ENCODE measurements at regions not wholly inside any gene's neighbourhood (a gene's known extent, or its start where the extent isn't known, plus 50 kb on each side); places are given as distances from the start of the nearest gene placed in this dataset.
"Not testable (repeated sequence)": the region's sequence is repeated elsewhere in the genome, so short reads cannot be mapped to it uniquely, and the experiment has no call there.

DNA sequence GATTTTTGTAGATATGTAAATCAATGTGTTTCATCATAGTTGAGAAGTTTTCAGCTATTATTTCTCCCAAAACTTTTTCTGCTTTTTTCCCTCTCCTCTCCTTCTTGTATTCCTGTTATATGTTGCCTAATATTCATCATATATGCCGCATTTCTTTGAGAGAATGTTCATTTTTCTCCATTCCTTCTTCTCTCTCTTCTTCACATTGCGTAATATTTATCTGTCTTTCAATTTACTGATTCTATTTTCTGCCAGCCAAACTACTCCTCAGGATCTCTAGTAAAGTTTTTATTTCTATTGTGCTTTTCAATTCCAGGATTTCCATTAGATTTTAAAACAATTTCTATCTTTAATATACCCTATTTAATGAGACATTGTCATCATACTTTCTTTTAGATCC lies 896.8 kb downstream of the EPHA7 start:
- no peak for DNase-seq (ENCODE audit: low read depth)

- no peak for DNase-seq (ENCODE audit: low read depth)
Observed at GRCh38 chr6:92521553-92521952, 897.8 kb downstream of the EPHA7 start.

GRCh38 chr6:92510137-92510536 lies 909.2 kb downstream of the EPHA7 start:
- no peak for DNase-seq (ENCODE audit: low read depth)

DNA sequence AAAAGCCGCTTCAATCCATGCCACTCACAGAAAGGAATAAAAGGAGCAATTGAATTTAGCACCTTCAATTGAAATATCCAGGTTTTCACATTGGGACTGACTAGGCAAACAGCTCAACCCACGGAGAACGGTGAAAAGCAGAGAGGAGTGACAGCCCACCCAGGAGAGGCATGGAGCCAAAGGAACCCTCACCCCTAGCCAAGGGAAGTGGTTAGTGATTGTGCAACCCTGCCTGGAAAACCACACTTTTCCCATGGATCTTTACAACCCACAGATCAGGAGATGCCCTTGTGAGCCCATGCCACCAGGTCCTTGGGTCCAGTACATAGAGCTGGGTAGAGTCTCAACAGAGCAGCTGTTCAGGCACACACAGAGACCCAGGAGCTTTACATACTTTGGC lies 911.8 kb downstream of the EPHA7 start:
- no peak for DNase-seq (ENCODE audit: low read depth)

- DNase-seq (ENCODE audit: low read depth): no peak
Observed at GRCh38 chr6:92504509-92504908, 914.9 kb downstream of the EPHA7 start.

GRCh38 chr6:92497281-92497680 lies 922.1 kb downstream of the EPHA7 start:
- DNase-seq (ENCODE audit: low read depth): no peak

- DNase-seq (ENCODE audit: low read depth): no peak
Observed at GRCh38 chr6:92496527-92496926, 922.8 kb downstream of the EPHA7 start.

DNA sequence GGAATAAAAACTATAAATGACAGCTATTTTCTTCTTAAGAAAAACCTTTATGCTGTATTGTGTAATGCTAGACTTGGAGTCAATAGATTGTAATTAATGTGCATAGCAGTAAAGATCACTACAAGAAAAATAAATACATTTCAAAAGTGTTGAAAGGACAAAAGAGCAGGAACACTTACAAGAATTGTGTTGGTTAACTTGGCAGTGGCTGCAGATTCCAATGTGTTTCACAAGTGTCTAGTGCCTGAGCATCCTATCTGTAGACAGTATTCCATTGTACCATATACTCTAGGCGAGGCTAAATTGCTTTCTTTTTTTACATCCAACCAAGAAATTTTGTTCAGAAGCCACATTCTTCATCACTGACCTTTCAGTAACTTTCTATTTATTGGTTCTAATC lies 924.1 kb downstream of the EPHA7 start:
- no peak for DNase-seq (ENCODE audit: low read depth)

- DNase-seq (ENCODE audit: low read depth): no peak
Observed at GRCh38 chr6:92485487-92485886, 933.9 kb downstream of the EPHA7 start.

GRCh38 chr6:92479831-92480230 lies 939.5 kb downstream of the EPHA7 start:
- DNase-seq (ENCODE audit: low read depth): no peak

GRCh38 chr6:92473056-92473455 lies 946.3 kb downstream of the EPHA7 start:
- no peak for DNase-seq (ENCODE audit: low read depth)

- no peak for DNase-seq (ENCODE audit: low read depth)
Observed at GRCh38 chr6:92469186-92469828, 950.1 kb downstream of the EPHA7 start.

- DNase-seq (ENCODE audit: low read depth): no peak
Observed at GRCh38 chr6:92468066-92468465, 951.3 kb downstream of the EPHA7 start.

DNA sequence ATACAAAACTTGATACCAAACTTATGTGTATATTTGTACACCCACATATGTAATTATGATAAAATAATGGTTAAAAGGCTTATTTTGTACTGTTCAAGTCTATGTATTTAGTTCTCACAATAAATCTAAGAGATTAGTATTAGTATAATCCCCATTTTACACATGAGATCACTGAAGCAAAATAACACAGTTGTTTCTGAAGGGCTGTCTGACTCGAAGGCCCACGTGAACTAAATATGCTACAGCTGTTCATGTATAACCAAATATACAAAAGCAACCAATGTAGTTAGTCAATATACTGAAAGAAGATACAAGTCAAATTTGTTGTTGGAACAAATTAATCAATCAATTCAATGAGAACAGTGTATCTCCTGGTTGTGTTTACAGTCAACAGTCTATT lies 959.2 kb downstream of the EPHA7 start:
- no peak for DNase-seq (ENCODE audit: low read depth)

DNA sequence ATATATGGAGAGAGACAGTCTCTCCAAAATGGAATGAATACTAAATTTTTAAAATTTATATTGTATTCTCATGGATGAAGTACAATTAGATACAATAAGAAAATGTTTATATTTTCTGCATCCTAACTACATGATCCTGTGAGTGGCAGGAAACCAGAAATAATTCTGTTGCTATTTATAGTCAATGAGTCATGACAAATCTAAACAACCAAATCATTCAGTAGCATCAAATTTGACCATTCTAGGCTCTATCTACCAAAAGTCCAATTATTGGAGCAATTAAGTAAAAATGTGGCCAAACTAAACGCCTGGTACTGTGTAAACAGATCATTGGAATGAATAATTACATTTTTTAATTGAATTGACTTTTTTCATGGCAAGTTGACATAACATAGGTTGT lies 959.8 kb downstream of the EPHA7 start:
- DNase-seq (ENCODE audit: low read depth): no peak

DNA sequence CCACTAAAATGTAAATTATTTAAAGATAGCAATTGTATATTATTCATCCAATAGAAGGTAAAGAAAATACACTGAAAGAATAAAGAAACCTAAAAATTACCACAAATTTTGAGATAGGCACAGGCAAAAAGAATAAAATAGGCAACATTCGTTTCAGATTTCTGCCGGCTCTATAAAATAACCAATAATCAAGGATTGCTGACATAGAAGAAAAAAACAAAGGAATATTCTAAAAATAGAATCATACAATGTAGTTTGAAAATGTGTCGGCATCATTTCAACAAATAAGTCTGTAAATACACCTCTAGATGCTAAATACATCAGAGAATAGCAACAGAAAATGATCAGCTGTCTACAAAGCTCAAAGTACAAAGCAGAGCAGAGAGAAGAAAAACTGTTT lies 973.3 kb downstream of the EPHA7 start:
- DNase-seq (ENCODE audit: low read depth): no peak

DNA sequence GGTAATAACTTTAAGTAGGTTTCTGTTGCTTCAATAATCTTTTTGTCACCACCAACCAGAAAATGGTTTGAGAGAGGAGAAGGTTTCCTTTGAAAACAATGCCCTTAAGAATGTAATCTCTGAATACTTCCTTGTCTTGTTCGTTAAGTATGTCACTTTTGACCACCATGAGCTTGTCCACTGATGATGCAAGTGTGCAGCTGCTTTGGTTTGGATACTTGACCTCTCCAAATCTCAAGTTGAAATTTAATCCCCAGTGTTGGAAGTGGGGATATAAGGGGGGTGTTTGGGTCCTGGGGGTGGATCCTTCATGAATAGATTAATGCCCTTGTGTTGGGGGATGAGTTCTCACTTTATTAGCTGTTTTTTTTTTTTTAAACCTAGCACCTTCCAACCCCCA lies 985.4 kb downstream of the EPHA7 start:
- DNase-seq (ENCODE audit: low read depth): no peak

- DNase-seq (ENCODE audit: low read depth): no peak
Observed at GRCh38 chr6:92431502-92431901, 987.9 kb downstream of the EPHA7 start.

- DNase-seq (ENCODE audit: low read depth): no peak
Observed at GRCh38 chr6:92428448-92428847, 990.9 kb downstream of the EPHA7 start.

DNA sequence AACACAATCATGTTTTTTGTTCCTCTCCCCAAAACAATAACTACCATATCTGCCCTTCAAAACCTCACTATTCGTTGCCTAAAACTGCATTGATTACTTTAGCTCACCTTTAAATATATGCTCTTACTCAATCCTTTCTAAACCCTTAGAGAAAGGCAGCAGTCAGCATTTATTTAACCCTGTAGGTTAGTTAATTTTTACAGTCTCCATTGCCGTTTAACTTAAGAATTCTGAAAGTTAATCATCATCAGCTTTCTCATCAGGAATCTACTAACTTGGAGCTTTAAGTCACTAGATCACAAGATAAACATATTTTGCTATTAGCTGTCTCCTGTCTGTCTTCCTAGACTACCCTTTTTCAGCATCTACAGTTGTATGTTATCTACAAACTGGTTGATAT lies 991.9 kb downstream of the EPHA7 start:
- no peak for DNase-seq (ENCODE audit: low read depth)

GRCh38 chr6:92415656-92416055 lies 1003.7 kb downstream of the EPHA7 start:
- no peak for DNase-seq (ENCODE audit: low read depth)

- DNase-seq (ENCODE audit: low read depth): no peak
Observed at GRCh38 chr6:92408350-92408749, 1011.0 kb downstream of the EPHA7 start.

- no peak for DNase-seq (ENCODE audit: low read depth)
Observed at GRCh38 chr6:92404281-92404680, 1015.1 kb downstream of the EPHA7 start.

DNA sequence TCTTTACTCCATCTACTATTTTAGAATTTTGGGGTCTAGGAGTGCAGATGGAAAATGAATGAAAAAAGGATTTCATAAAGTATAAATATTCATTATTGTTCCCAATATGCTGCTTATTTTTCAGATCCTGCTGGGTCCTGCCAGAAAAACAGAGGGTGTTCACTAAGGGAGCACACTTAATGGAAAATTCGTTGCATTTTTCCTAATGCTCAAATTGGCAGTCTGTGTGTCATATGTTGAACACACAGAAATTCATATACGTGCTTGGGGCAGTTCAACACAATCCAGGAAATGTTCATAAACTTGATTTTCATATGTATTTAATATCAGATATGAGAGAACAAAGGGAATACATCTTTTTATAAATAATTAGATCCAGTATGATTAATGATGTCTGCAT lies 1019.4 kb downstream of the EPHA7 start:
- DNase-seq (ENCODE audit: low read depth): no peak

GRCh38 chr6:92388706-92389105 lies 1030.7 kb downstream of the EPHA7 start:
- DNase-seq (ENCODE audit: low read depth): not testable (repeated sequence)

Data from RPMI7951 (cell line).